GM21381 (cell line): ENCODE measurements at regions not wholly inside any gene's neighbourhood (a gene's known extent, or its start where the extent isn't known, plus 50 kb on each side); places are given as distances from the start of the nearest gene placed in this dataset.

Source experiments
- ATAC-seq: cut with Tn5 transposase; IDR thresholded peaks from one replicate; pipeline ENCODE4 v1.9.1; 2021; ENCODE audit warnings: mild to moderate bottlenecking, moderate library complexity; ENCODE audit not compliant: unreplicated experiment

- no peak for ATAC-seq
Observed at GRCh38 chr14:29205658-29206057, 439.1 kb downstream of the FOXG1 start.

GRCh38 chr14:29215853-29216252, 449.3 kb downstream of the FOXG1 start:
- no peak for ATAC-seq

- no peak for ATAC-seq
Observed at GRCh38 chr14:29216268-29217232, 450.0 kb downstream of the FOXG1 start.

- no peak for ATAC-seq
Observed at GRCh38 chr14:29217813-29218450, 451.3 kb downstream of the FOXG1 start.

GRCh38 chr14:29220072-29220471, 453.5 kb downstream of the FOXG1 start:
- no peak for ATAC-seq

- ATAC-seq, result no peak
Observed at GRCh38 chr14:29220566-29220965, 454.0 kb downstream of the FOXG1 start.

GRCh38 chr14:29222006-29222405, 455.4 kb downstream of the FOXG1 start:
- ATAC-seq, result no peak

- no peak for ATAC-seq
Observed at GRCh38 chr14:29222671-29223268, 456.2 kb downstream of the FOXG1 start.

GRCh38 chr14:29223947-29224346, 457.4 kb downstream of the FOXG1 start:
- no peak for ATAC-seq

- no peak for ATAC-seq
Observed at GRCh38 chr14:29227631-29228030, 461.0 kb downstream of the FOXG1 start.

- no peak for ATAC-seq
Observed at GRCh38 chr14:29232153-29232552, 465.6 kb downstream of the FOXG1 start.

- ATAC-seq, result no peak
Observed at GRCh38 chr14:29232711-29233110, 466.1 kb downstream of the FOXG1 start.

GRCh38 chr14:29233188-29233587, 466.6 kb downstream of the FOXG1 start:
- ATAC-seq, result no peak

- ATAC-seq, result no peak
Observed at GRCh38 chr14:29235991-29236390, 469.4 kb downstream of the FOXG1 start.

- ATAC-seq, result no peak
Observed at GRCh38 chr14:29236401-29236800, 469.8 kb downstream of the FOXG1 start.

GRCh38 chr14:29236848-29237247, 470.3 kb downstream of the FOXG1 start:
- ATAC-seq, result no peak

GRCh38 chr14:29240066-29240465, 473.5 kb downstream of the FOXG1 start:
- no peak for ATAC-seq

GRCh38 chr14:29242755-29243754, 476.5 kb downstream of the FOXG1 start:
- ATAC-seq, result no peak

GRCh38 chr14:29255692-29256091, 489.1 kb downstream of the FOXG1 start:
- ATAC-seq, result no peak

GRCh38 chr14:29262979-29263378, 496.4 kb downstream of the FOXG1 start:
- ATAC-seq, result no peak

GRCh38 chr14:29264865-29265264, 498.3 kb downstream of the FOXG1 start:
- no peak for ATAC-seq
